K562 (cell line): ENCODE measurements at regions not wholly inside any gene's neighbourhood (a gene's known extent, or its start where the extent isn't known, plus 50 kb on each side); places are given as distances from the start of the nearest gene placed in this dataset.

Experiments used
- ADNP ChIP-seq: fragments of 200-800 bp; sonication (Bioruptor generic); IDR thresholded peaks from 2 replicates; pipeline ENCODE4 v1.6.1; 2016; ENCODE audit warnings: missing genetic modification characterization, missing compliant biosample characterization
- CREBBP ChIP-seq: IDR thresholded peaks from one replicate; pipeline ENCODE4 v1.6.1; 2012; ENCODE audit warnings: low read depth, mild to moderate bottlenecking, control low read depth, inconsistent platforms, low read length
- CREM ChIP-seq: IDR thresholded peaks from 2 replicates; pipeline ENCODE4 v1.6.1; 2014; ENCODE audit warnings: antibody characterized with exemption, low read depth
- ETV5 ChIP-seq: sonication (generic); formaldehyde crosslinking; IDR thresholded peaks from 2 replicates; pipeline ENCODE4 v1.4.0; 2020; ENCODE audit warnings: low read depth, mild to moderate bottlenecking, missing genetic modification reagents
- GATA2 ChIP-seq: sonication (generic); formaldehyde crosslinking; IDR thresholded peaks from 2 replicates; pipeline ENCODE4 v1.4.0; 2020; ENCODE audit warnings: mild to moderate bottlenecking, missing genetic modification reagents
- PHF8 ChIP-seq: fragments of 200-600 bp; sonication (generic); IDR thresholded peaks from 2 replicates; pipeline ENCODE4 v1.6.1; 2012; ENCODE audit warnings: mixed run types, mild to moderate bottlenecking, inconsistent platforms, low read length, moderate library complexity, borderline replicate concordance
- POLR2A ChIP-seq: fragments of 450-650 bp; conservative IDR thresholded peaks from 2 replicates; pipeline ENCODE4 v1.6.1; 2016
- ZNF174 ChIP-seq: fragments of 250-450 bp; sonication (Bioruptor Pico); IDR thresholded peaks from 2 replicates; pipeline ENCODE4 v1.4.0; 2020; ENCODE audit warnings: mild to moderate bottlenecking
- TF ChIP-seq, protein P1 (sequence below): fragments of 450-650 bp; IDR thresholded peaks from one replicate; pipeline ENCODE4 v1.6.1; 2018; ENCODE audit warnings: mild to moderate bottlenecking, moderate library complexity; ENCODE audit not compliant: partially characterized antibody
- TF ChIP-seq, protein P2 (sequence below): sonication (generic); formaldehyde crosslinking; IDR thresholded peaks from 2 replicates; pipeline ENCODE4 v1.9.0; 2022; ENCODE audit warnings: mild to moderate bottlenecking, missing genetic modification reagents

DNA sequence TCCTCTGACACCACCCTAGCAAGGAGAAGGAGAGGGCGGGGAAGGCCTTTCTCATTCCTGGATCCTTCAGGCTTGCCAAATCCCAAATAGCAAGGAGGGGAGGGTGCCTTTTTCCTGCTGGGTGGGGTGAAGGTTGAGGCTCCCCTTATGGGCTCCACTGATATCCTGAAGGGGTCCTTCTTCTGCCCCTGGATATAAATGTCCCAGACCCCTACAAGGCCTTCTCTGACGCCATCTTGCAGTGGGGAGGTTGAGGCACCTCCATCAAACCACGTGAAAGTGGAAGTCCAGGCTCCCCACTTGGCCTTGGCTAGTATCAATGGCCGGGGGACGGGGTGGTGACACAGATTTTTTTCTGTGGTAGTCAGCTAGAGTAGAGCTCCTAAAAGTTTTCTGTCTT, 371.3 kb downstream of the GLRX3 start:
- TF ChIP-seq ETV5 (CRISPR knock-in tag) (no peak), GATA2 (no peak), ADNP (no peak), PHF8 (no peak), POLR2A (no peak), CREBBP (no peak), ZNF174 (CRISPR knock-in tag) (no peak), CREM (no peak)
- TF ChIP-seq, protein P1, sequence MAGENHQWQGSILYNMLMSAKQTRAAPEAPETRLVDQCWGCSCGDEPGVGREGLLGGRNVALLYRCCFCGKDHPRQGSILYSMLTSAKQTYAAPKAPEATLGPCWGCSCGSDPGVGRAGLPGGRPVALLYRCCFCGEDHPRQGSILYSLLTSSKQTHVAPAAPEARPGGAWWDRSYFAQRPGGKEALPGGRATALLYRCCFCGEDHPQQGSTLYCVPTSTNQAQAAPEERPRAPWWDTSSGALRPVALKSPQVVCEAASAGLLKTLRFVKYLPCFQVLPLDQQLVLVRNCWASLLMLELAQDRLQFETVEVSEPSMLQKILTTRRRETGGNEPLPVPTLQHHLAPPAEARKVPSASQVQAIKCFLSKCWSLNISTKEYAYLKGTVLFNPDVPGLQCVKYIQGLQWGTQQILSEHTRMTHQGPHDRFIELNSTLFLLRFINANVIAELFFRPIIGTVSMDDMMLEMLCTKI = no peak
- TF ChIP-seq, protein P2, sequence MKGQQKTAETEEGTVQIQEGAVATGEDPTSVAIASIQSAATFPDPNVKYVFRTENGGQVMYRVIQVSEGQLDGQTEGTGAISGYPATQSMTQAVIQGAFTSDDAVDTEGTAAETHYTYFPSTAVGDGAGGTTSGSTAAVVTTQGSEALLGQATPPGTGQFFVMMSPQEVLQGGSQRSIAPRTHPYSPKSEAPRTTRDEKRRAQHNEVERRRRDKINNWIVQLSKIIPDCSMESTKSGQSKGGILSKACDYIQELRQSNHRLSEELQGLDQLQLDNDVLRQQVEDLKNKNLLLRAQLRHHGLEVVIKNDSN = no peak
